ENCODE measurements at regions not wholly inside any gene's neighbourhood (a gene's known extent, or its start where the extent isn't known, plus 50 kb on each side); places are given as distances from the start of the nearest gene placed in this dataset.

DNA sequence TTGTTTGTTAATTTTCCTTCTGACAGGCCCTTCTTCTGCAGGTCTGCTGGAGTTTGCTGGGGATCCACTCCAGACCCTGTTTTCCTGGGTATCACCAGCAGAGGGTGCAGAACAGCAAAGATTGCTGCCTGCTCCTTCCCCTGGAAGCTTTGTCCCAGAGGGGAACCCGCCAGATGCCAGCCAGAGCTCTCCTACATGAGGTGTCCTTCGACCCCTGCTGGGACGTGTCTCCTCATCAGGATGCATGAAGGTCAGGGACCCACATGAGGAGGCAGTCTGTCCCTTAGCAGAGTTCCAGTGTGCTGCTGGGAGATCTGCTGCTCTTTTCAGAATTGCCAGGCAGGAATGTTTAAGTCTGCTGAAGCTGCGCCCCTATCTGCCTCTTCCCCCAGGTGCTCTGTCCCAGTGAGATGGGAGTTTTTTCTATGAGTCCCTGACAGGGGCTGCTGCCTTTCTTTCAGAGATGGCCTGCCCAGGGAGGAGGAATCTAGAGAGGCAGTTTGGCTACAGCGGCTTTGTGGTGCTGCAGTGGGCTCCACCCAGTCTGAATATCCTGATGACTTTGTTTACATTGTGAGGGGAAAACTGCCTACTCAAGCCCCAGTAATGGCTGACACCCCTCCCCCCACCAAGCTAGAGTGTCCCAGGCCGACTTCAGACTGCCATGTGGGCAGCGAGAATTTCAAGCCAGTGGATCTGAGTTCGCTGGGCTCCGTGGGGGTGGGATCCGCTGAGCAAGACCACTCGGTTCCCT, 772.0 kb upstream of the FAM174A start:
- no peak for TF ChIP-seq CTCF (IDR thresholded peaks at IDR 0.05)
- TF ChIP-seq EP300 (IDR thresholded peaks at IDR 0.05), result no peak
